MV-4-11 (cell line): ENCODE measurements at regions not wholly inside any gene's neighbourhood (a gene's known extent, or its start where the extent isn't known, plus 50 kb on each side); places are given as distances from the start of the nearest gene placed in this dataset.

Experiments
- DNase-seq: peaks from one replicate; lab custom pipeline; 2025; lab: John Stamatoyannopoulos, UW

DNA sequence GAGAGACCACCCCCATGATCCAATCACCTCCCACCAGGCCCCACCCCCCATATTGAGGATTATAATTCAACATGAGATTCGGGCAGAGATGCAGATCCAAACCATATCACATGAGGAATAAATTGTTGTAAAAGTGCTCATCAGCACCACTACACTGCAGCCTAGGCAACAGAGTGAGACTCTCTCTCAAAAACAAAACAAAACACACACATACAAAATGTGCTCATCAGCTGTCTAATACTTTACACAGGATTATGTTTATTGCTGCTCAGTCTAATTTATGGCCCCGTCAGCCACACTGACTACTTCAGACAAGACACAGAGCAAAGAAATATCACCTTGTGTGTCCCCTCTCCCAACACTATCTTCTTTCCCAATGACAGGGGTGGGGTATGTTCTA lies 72.9 kb upstream of the PPM1J start:
- DNase-seq = no peak

DNA sequence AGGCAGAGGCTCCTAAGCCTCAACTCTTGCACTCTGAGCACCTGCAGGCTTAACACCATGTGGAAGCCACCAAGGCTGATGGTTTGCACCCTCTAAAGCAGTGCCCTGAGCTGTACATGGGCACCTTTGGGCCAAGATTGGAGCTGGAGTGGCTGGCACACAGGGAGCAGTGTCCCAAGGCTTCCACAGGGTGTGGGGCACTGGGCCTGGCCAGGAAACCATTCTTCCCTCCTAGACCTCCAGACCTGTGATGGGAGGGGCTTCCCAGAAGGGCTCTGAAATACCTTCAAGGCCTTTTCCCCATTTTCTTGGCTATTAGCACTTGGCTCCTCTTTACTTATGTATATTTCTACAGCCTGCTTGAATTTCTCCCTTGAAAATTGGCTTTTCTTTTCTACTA lies 67.9 kb upstream of the PPM1J start:
- DNase-seq = no peak

DNA sequence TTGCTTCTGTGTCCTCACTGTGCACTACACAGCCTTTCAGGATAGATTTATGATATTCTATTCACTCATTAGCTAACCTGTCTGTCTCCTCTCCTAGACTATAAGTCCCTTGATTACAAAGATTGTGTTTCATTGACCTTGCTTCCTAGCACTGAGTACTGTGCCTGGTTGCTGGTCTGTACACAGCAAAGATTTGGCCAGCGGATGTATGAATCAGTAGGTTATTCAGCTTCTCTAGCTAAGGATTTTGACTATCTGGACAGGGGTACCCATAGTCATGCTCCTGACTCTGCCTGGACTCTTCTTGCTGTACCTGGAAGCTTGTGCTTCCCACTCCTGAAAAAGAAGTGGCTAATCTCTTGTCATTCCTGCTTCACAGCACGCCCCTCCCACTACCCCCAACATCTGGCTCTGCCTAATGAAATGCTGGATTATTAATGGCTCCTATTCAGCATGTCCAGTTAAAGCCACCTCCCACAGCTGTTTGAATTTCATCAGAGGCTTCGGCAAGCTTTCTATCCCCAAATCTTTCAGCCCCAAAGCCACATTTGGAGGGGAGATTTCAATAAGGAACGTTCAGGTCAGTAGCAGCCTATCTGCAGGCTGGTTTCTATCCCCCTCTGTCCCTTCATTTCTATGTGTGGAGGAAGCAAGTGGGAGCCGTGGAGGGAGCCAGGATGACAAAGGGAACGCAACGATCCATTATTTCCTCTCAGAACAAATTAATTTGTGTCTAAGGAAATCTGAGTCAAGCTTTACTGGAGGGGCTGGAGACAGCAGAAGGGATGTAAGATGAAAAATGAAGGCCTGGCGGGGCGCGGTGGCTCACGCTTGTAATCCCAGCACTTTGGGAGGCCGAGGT lies 64.8 kb upstream of the PPM1J start:
- no peak for DNase-seq

DNA sequence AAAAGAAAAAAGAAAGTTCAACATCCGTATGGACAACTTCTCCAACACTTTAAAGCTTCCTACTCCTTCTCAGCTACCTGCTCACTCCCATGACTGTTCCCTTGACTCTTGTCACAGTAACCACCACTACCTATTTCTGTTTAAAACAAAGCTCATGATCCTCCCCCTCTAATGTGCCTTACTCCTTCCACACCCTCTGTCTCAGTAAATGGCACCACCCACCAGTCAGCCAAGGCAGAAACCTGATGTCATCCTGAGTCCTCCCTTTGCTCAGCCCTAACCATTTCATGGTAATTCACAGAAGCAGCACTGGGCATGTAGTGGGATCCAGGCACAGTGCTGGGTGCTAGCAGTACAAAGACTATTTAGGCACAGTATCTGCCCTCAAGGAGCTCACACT lies 63.0 kb upstream of the PPM1J start:
- DNase-seq = no peak

DNA sequence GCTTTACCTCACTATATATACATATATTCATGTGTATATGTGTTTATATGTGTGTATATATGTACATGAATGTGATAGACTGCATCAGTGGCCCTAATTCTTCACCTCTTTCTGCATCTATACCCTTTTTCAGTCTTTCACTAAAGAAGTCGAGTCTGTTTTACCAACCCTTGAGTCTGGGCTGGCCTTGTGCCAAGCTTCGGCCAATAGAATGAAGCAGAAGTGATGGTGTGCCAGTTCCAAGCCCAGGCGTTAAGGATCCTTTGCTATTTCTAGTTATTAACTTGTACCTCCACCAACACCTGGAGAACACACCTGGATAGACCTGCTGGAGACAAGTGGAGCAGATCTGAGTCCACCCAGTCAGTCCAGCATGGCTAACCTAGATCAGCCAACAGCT lies 61.6 kb upstream of the PPM1J start:
- no peak for DNase-seq

DNA sequence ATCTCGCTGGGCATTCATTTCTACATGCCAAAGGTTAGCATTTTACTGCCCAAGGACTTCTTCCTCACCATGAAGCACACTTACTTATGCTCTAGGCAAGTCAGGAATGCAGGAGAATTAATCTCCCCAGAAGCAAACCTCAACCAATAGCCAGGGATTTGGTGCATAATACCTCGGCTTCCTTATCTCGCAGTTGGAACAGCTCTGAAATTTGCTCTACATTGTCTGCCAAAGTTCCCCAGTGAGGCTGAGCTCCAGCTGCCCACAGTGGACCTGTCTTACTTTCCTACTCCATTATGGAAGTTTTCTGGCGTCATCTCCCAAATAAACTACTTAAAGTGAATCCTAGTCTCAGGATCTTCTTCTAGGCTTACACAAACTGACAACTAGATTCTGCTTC lies 57.6 kb upstream of the PPM1J start:
- no peak for DNase-seq

DNA sequence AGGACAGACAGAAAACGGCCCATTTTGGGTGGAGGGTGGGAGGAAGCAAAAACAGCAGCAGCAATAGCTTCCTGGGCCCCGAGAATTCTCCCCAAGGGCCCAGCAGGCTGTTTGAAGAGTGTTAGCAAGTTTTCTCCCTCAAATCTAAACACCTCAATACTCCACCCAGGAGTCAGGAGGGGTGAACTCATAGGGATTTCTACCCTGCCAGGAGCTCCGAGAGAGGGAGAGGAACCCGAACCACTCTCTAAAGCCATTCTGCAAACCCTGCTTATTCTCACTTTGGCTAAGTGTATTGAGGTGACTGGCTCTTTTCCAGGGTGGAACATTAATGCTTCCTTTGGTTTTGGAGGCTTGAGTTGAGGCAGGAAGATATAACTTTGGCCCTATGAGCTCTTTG lies 55.6 kb upstream of the PPM1J start:
- no peak for DNase-seq

DNA sequence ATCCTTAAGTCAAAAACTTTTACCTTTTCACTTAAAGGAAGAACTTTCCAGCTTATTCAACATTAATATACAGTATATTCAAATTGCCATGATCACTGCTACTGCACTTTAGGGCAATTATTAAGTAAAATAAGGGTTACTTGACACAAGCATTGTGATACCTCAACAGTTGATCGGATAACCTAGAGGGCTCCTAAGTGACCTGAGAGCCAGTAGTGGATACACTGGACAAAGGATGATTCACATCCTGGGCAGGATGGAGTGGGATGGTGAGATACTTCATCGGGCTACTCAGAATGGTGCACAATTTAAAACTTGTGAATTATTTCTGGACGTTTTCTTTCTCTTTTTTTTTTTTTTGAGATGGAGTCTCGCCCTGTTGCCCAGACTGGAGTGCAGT lies 54.5 kb upstream of the PPM1J start:
- DNase-seq = no peak

DNA sequence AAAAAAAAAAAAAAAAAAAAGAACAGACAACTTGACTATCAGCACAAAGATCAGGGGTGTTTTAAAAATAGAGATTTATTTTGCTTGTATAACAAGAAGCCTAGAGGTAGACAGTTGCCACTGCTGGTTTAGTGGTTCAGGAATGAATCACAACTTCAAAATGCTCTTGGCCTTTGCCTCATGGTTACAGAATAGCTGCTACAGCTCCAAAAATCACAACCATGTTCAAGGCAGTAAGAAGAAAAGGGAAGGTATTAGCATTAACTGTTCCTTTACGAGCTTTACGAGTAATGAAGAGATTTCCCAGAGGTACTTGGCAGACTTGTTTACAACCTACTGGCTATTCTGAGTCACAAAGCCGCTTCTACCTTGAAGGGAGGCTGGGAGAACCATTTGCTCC lies 52.5 kb upstream of the PPM1J start:
- no peak for DNase-seq
